Mesendoderm (in vitro differentiated cells): ENCODE measurements at regions not wholly inside any gene's neighbourhood (a gene's known extent, or its start where the extent isn't known, plus 50 kb on each side); places are given as distances from the start of the nearest gene placed in this dataset.
"Not testable (repeated sequence)": the region's sequence is repeated elsewhere in the genome, so short reads cannot be mapped to it uniquely, and the experiment has no call there.

Experiments
- DNase-seq: peaks from one replicate; pipeline ENCODE4 v3.0.0; 2013
- H2AK5ac ChIP-seq: 2 replicates; pipeline ENCODE4 v1.6.1; 2013; ENCODE audit warnings: low read length, inconsistent platforms
- H2BK120ac ChIP-seq: 2 replicates; pipeline ENCODE4 v1.6.1; 2013; ENCODE audit warnings: low read depth, mild to moderate bottlenecking, low read length, moderate library complexity, mixed read lengths
- H2BK15ac ChIP-seq: replicated peaks from 2 replicates; pipeline ENCODE4 v1.6.1; 2013; ENCODE audit warnings: low read depth, mild to moderate bottlenecking, moderate library complexity
- H2BK5ac ChIP-seq: 2 replicates; pipeline ENCODE4 v1.6.1; 2013; ENCODE audit warnings: low read length, inconsistent platforms
- H3K18ac ChIP-seq: 2 replicates; pipeline ENCODE4 v1.6.1; 2013; ENCODE audit warnings: mild to moderate bottlenecking, low read length, mixed read lengths
- H3K23ac ChIP-seq: one replicate; pipeline ENCODE4 v1.6.1; 2013; ENCODE audit warnings: low read length
- H3K27ac ChIP-seq: 2 replicates; pipeline ENCODE4 v1.5.1; 2013; ENCODE audit warnings: low read depth, mild to moderate bottlenecking, inconsistent platforms, low read length, moderate library complexity
- H3K27me3 ChIP-seq: 2 replicates; pipeline ENCODE4 v1.6.1; 2013; ENCODE audit warnings: low read length, control low read depth, mild to moderate bottlenecking, inconsistent platforms; ENCODE audit not compliant: insufficient read depth, poor library complexity
- H3K36me3 ChIP-seq: 2 replicates; pipeline ENCODE4 v1.6.1; 2013; ENCODE audit warnings: low read length, inconsistent platforms; ENCODE audit not compliant: control insufficient read depth, insufficient read depth
- H3K4ac ChIP-seq: one replicate; pipeline ENCODE4 v1.6.1; 2013; ENCODE audit warnings: low read depth, mild to moderate bottlenecking, low read length, moderate library complexity
- H3K4me1 ChIP-seq: 2 replicates; pipeline ENCODE4 v1.6.1; 2013; ENCODE audit warnings: low read depth, low read length, inconsistent platforms; ENCODE audit not compliant: control insufficient read depth
- H3K4me2 ChIP-seq: 2 replicates; pipeline ENCODE4 v1.6.1; 2013; ENCODE audit warnings: low read length
- H3K4me3 ChIP-seq: 2 replicates; pipeline ENCODE4 v1.5.1; 2013; ENCODE audit warnings: mild to moderate bottlenecking, low read length
- H3K56ac ChIP-seq: one replicate; pipeline ENCODE4 v1.6.1; 2013; ENCODE audit warnings: low read length
- H3K79me1 ChIP-seq: 2 replicates; pipeline ENCODE4 v1.6.1; 2013; ENCODE audit warnings: low read length, inconsistent platforms
- H3K79me2 ChIP-seq: 2 replicates; pipeline ENCODE4 v1.6.1; 2013; ENCODE audit warnings: mild to moderate bottlenecking, low read length; ENCODE audit not compliant: control insufficient read depth, insufficient read depth
- H3K9ac ChIP-seq: 2 replicates; pipeline ENCODE4 v1.6.1; 2013; ENCODE audit warnings: low read length, inconsistent platforms
- H4K5ac ChIP-seq: one replicate; pipeline ENCODE4 v1.6.1; 2013; ENCODE audit warnings: low read length
- H4K8ac ChIP-seq: one replicate; pipeline ENCODE4 v1.6.1; 2013; ENCODE audit warnings: low read depth, mild to moderate bottlenecking, control low read depth, low read length, moderate library complexity
- WGBS: extraction: QIAGEN DNeasy Blood & Tissue Kit; methylation state at CpG from one replicate; pipeline ENCODE4 v1.1.7; 2013; ENCODE audit warnings: low lambda C conversion rate, missing lambda C conversion rate; ENCODE audit not compliant: insufficient coverage; ENCODE audit errors: extremely low coverage; 5-methylcytosine and 5-hydroxymethylcytosine counted together

- Histone ChIP-seq H4K5ac (no peak overlapping the region), H2BK15ac (no peak overlapping the region), H3K27ac (no peak overlapping the region), H4K8ac (no peak overlapping the region), H3K9ac (no peak overlapping the region), H3K4me1 (peaks cover 6% of the 10 kb centered on the region), H3K79me2 (no peaks in the 10 kb centered on the region), H3K79me1 (no peaks in the 10 kb centered on the region), H3K4ac (no peak overlapping the region), H3K23ac (no peak overlapping the region), H3K4me2 (no peak overlapping the region), H2BK120ac (no peak overlapping the region), H2BK5ac (no peak overlapping the region), H3K27me3 (no peaks in the 10 kb centered on the region), H3K18ac (peak overlapping the region; percentile 18), H3K36me3 (no peaks in the 10 kb centered on the region), H3K4me3 (no peak overlapping the region), H3K56ac (no peak overlapping the region), H2AK5ac (no peak overlapping the region)
- WGBS: no CpG with 5 or more reads among the region's 2 CpGs
- DNase-seq: no peak
Observed at GRCh38 chr6:121670511-121670910, 235.1 kb downstream of the GJA1 start.

- Histone ChIP-seq H3K79me1 (no peaks in the 10 kb centered on the region), H3K4ac (no peak overlapping the region), H2BK15ac (no peak overlapping the region), H2BK5ac (no peak overlapping the region), H3K79me2 (no peaks in the 10 kb centered on the region), H3K36me3 (no peaks in the 10 kb centered on the region), H3K27me3 (no peaks in the 10 kb centered on the region), H2AK5ac (no peak overlapping the region), H3K56ac (no peak overlapping the region), H3K4me3 (no peak overlapping the region), H2BK120ac (no peak overlapping the region), H3K18ac (no peak overlapping the region), H3K4me1 (no peaks in the 10 kb centered on the region), H3K27ac (no peak overlapping the region), H3K9ac (no peak overlapping the region), H3K4me2 (no peak overlapping the region), H3K23ac (no peak overlapping the region), H4K8ac (no peak overlapping the region), H4K5ac (no peak overlapping the region)
- no peak for DNase-seq
- no CpG with 5 or more reads among the region's 1 CpG for WGBS
Observed at GRCh38 chr6:121677571-121677970, 242.1 kb downstream of the GJA1 start.

DNA sequence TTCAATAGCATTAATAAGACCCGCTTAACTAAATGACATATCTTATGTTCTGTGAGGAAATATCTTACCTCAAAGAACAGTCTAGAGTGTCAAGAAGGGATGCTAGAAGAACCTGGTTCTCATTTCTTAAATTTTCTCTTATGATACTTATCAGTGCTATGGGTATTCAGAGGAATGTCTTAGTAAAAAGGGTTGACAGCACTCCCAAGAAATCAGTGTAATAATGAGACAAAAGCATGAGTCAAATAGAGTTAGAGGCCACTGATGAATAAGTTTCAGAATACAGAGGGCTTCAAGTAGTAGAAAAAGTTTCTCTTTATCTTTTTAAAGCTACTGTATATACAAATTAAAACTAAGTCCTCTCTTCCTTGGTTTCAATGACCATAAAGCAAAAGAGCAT is 242.8 kb downstream of the GJA1 start:
- no peaks in the 10 kb centered on the region for H3K27me3 ChIP-seq
- H2AK5ac ChIP-seq: no peak overlapping the region
- H3K4me2 ChIP-seq: no peak overlapping the region
- no CpG with 5 or more reads among the region's 1 CpG for WGBS
- H3K36me3 ChIP-seq: no peaks in the 10 kb centered on the region
- no peak overlapping the region for H2BK15ac ChIP-seq
- H3K27ac ChIP-seq: no peak overlapping the region
- no peaks in the 10 kb centered on the region for H3K79me1 ChIP-seq
- H4K5ac ChIP-seq: no peak overlapping the region
- H3K4ac ChIP-seq: no peak overlapping the region
- no peak overlapping the region for H3K23ac ChIP-seq
- no peak overlapping the region for H2BK120ac ChIP-seq
- no peak overlapping the region for H3K4me3 ChIP-seq
- H3K56ac ChIP-seq: no peak overlapping the region
- no peak overlapping the region for H3K9ac ChIP-seq
- no peaks in the 10 kb centered on the region for H3K79me2 ChIP-seq
- H4K8ac ChIP-seq: no peak overlapping the region
- no peak overlapping the region for H3K18ac ChIP-seq
- no peak overlapping the region for H2BK5ac ChIP-seq
- no peak for DNase-seq
- no peaks in the 10 kb centered on the region for H3K4me1 ChIP-seq

DNA sequence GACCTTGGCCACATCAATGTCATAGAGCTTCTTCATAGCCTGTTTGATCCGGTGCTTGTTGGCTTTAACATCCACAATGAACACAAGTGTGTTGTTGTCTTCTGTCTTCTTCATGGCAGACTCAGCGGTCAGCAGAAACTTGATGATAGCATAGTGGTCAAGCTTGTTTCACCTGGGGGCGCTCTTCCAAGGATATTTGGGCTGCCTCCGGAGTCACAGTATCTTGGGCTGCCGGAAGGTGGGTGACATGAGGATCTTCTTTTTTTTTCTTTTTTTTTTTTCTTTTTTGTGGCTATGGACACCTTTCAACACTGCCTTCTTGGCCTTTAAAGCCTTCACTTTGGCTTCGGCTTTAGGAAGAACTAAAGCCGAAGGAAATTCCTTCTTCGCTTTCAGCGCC is 244.6 kb downstream of the GJA1 start:
- Histone ChIP-seq H3K27me3 (no peaks in the 10 kb centered on the region), H3K79me2 (no peaks in the 10 kb centered on the region), H2BK5ac (no peak overlapping the region), H4K8ac (no peak overlapping the region), H3K4me1 (no peaks in the 10 kb centered on the region), H3K27ac (no peak overlapping the region), H3K4ac (no peak overlapping the region), H3K4me3 (no peak overlapping the region), H3K79me1 (no peaks in the 10 kb centered on the region), H4K5ac (no peak overlapping the region), H3K4me2 (no peak overlapping the region), H3K18ac (no peak overlapping the region), H3K56ac (no peak overlapping the region), H2BK15ac (no peak overlapping the region), H2BK120ac (no peak overlapping the region), H2AK5ac (no peak overlapping the region), H3K23ac (no peak overlapping the region), H3K36me3 (no peaks in the 10 kb centered on the region), H3K9ac (no peak overlapping the region)
- DNase-seq: peak; percentile 49
- WGBS: no CpG with 5 or more reads among the region's 9 CpGs

GRCh38 chr6:121682666-121683065 is 247.2 kb downstream of the GJA1 start:
- no peak overlapping the region for H2AK5ac ChIP-seq
- no peaks in the 10 kb centered on the region for H3K4me1 ChIP-seq
- no peak overlapping the region for H2BK120ac ChIP-seq
- no peak overlapping the region for H3K27ac ChIP-seq
- H3K56ac ChIP-seq: no peak overlapping the region
- no peak overlapping the region for H3K4me2 ChIP-seq
- H4K8ac ChIP-seq: no peak overlapping the region
- H4K5ac ChIP-seq: no peak overlapping the region
- no peak for DNase-seq
- no peak overlapping the region for H3K18ac ChIP-seq
- H3K9ac ChIP-seq: no peak overlapping the region
- no peak overlapping the region for H3K23ac ChIP-seq
- no peaks in the 10 kb centered on the region for H3K27me3 ChIP-seq
- no peaks in the 10 kb centered on the region for H3K36me3 ChIP-seq
- H3K79me1 ChIP-seq: no peaks in the 10 kb centered on the region
- no peak overlapping the region for H3K4me3 ChIP-seq
- H2BK15ac ChIP-seq: no peak overlapping the region
- H3K79me2 ChIP-seq: no peaks in the 10 kb centered on the region
- H3K4ac ChIP-seq: no peak overlapping the region
- WGBS: no CpG with 5 or more reads among the region's 25 CpGs
- H2BK5ac ChIP-seq: no peak overlapping the region

DNA sequence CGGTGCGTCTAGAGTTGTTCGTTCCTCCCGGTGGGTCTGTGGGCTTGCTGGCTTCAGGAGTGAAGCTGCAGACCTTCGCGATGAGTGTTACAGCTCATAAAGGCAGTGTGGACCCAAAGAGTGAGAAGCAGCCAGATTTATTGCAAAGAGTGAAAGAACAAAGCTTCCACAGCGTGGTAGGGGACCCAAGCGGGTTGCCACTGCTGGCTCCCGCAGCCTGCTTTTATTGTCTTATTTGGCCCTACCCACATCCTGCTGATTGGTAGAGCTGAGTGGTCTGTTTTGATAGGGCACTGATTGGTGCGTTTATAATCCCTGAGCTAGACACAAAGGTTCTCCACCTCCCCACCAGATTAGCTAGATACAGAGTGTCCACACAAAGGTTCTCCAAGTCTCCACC is 250.4 kb downstream of the GJA1 start:
- not testable (repeated sequence) for H4K5ac ChIP-seq, H3K27me3 ChIP-seq, H3K23ac ChIP-seq, DNase-seq, H3K4me3 ChIP-seq, H4K8ac ChIP-seq, H3K79me1 ChIP-seq, H2BK5ac ChIP-seq, H3K4ac ChIP-seq, H3K18ac ChIP-seq, H3K4me1 ChIP-seq, H3K79me2 ChIP-seq, H3K56ac ChIP-seq, H2BK15ac ChIP-seq, H2BK120ac ChIP-seq, H2AK5ac ChIP-seq, H3K9ac ChIP-seq, H3K4me2 ChIP-seq, H3K36me3 ChIP-seq, H3K27ac ChIP-seq
- no CpG with 5 or more reads among the region's 10 CpGs for WGBS
